Activated CD4-positive, alpha-beta T cell treated with anti-CD3 and anti-CD28 coated beads, Interleukin-2, amount 50 U/mL, for 16 hours (primary cell): ENCODE measurements at regions not wholly inside any gene's neighbourhood (a gene's known extent, or its start where the extent isn't known, plus 50 kb on each side); places are given as distances from the start of the nearest gene placed in this dataset.
"Not testable (repeated sequence)": the region's sequence is repeated elsewhere in the genome, so short reads cannot be mapped to it uniquely, and the experiment has no call there.

ENCODE experiments used
- DNase-seq: peaks from one replicate; pipeline ENCODE4 v3.0.0-alpha.2; 2020

- not testable (repeated sequence) for DNase-seq
Measured at GRCh38 chr7:6991686-6992085, 165.6 kb upstream of the CCZ1B start.

- DNase-seq: not testable (repeated sequence)
Measured at GRCh38 chr7:6992133-6992532, 166.1 kb upstream of the CCZ1B start.

GRCh38 chr7:6995026-6995425 is 169.0 kb upstream of the CCZ1B start:
- not testable (repeated sequence) for DNase-seq

GRCh38 chr7:6995493-6996289 is 169.6 kb upstream of the CCZ1B start:
- not testable (repeated sequence) for DNase-seq

- DNase-seq: not testable (repeated sequence)
Measured at GRCh38 chr7:6999067-6999666, 173.1 kb upstream of the CCZ1B start.

- no peak for DNase-seq
Measured at GRCh38 chr7:7002418-7003062, 176.5 kb upstream of the CCZ1B start.

GRCh38 chr7:7005303-7005702 is 177.0 kb upstream of the C1GALT1 start:
- no peak for DNase-seq

GRCh38 chr7:7005949-7006348 is 176.4 kb upstream of the C1GALT1 start:
- DNase-seq: not testable (repeated sequence)

- DNase-seq: not testable (repeated sequence)
Measured at GRCh38 chr7:7011241-7011640, 171.1 kb upstream of the C1GALT1 start.

GRCh38 chr7:7011751-7012150 is 170.6 kb upstream of the C1GALT1 start:
- DNase-seq: not testable (repeated sequence)

GRCh38 chr7:7014827-7015595 is 167.3 kb upstream of the C1GALT1 start:
- no peak for DNase-seq

- no peak for DNase-seq
Measured at GRCh38 chr7:7017707-7018280, 164.6 kb upstream of the C1GALT1 start.

GRCh38 chr7:7018290-7018689 is 164.1 kb upstream of the C1GALT1 start:
- no peak for DNase-seq

GRCh38 chr7:7032221-7032620 is 150.1 kb upstream of the C1GALT1 start:
- DNase-seq: no peak

GRCh38 chr7:7035851-7036250 is 146.5 kb upstream of the C1GALT1 start:
- DNase-seq: no peak

- DNase-seq: not testable (repeated sequence)
Measured at GRCh38 chr7:7042286-7042893, 140.0 kb upstream of the C1GALT1 start.

GRCh38 chr7:7044806-7045205 is 137.5 kb upstream of the C1GALT1 start:
- DNase-seq: no peak

- no peak for DNase-seq
Measured at GRCh38 chr7:7048213-7048612, 134.1 kb upstream of the C1GALT1 start.

GRCh38 chr7:7051206-7051877 is 131.0 kb upstream of the C1GALT1 start:
- DNase-seq: no peak

GRCh38 chr7:7054252-7054830 is 128.0 kb upstream of the C1GALT1 start:
- no peak for DNase-seq
